ENCODE measurements at regions not wholly inside any gene's neighbourhood (a gene's known extent, or its start where the extent isn't known, plus 50 kb on each side); places are given as distances from the start of the nearest gene placed in this dataset.

- no peak for TF ChIP-seq MAX (IDR thresholded peaks at IDR 0.05; ENCODE audit: low read depth, low read length)
- TF ChIP-seq CTCF (IDR thresholded peaks at IDR 0.05; ENCODE audit: low read depth, low read length): no peak
- TF ChIP-seq POLR2A (IDR thresholded peaks at IDR 0.05; ENCODE audit: extremely low read depth, insufficient read length): no peak
- no peak for TF ChIP-seq MYC (IDR thresholded peaks at IDR 0.05; ENCODE audit: low read depth, low read length)
These were observed 317.5 kb upstream of the SOX5 start for GRCh38 chr12:24266982-24267381.

Data from NB4 (cell line).